Skeletal muscle tissue (tissue), 3 donors: ENCODE measurements at regions not wholly inside any gene's neighbourhood (a gene's known extent, or its start where the extent isn't known, plus 50 kb on each side); places are given as distances from the start of the nearest gene placed in this dataset.

Experiments
- H3K27ac ChIP-seq: one replicate; pipeline ENCODE4 v1.7.0; 2013; ENCODE audit warnings: mild to moderate bottlenecking, low read depth, low read length, inconsistent platforms
- H3K27me3 ChIP-seq, 3 donors: one replicate each; pipeline ENCODE4 v1.7.0; 2013; ENCODE audit warnings: low read length in 3 of 3; ENCODE audit not compliant: control insufficient read depth in 3 of 3, insufficient read depth in 3 of 3
- H3K36me3 ChIP-seq, 3 donors: one replicate each; pipeline ENCODE4 v1.7.0; 2013; ENCODE audit warnings: low read length in 3 of 3; ENCODE audit not compliant: control insufficient read depth in 3 of 3, insufficient read depth in 3 of 3
- H3K4me1 ChIP-seq, 3 donors: one replicate each; pipeline ENCODE4 v1.7.0; 2013; ENCODE audit warnings: low read length in 3 of 3, mild to moderate bottlenecking in 3 of 3; ENCODE audit not compliant: control insufficient read depth in 3 of 3, insufficient read depth in 3 of 3
- H3K4me3 ChIP-seq, 3 donors: one replicate each; pipeline ENCODE4 v1.7.0; 2013; ENCODE audit warnings: low read length in 3 of 3
- H3K9ac ChIP-seq, 3 donors: one replicate each; pipeline ENCODE4 v1.7.0; 2013; ENCODE audit warnings: low read length in 3 of 3, mild to moderate bottlenecking in 3 of 3, moderate library complexity in 2 of 3, low read depth in 1 of 3
- H3K9me3 ChIP-seq, 3 donors: one replicate each; pipeline ENCODE4 v1.7.0; 2013; ENCODE audit warnings: low read length in 3 of 3; ENCODE audit not compliant: control insufficient read depth in 3 of 3
- donor health status: Osteomylitis.

GRCh38 chr3:31450345-31450744 is 82.4 kb upstream of the STT3B start:
- Histone ChIP-seq H3K4me3 (no peak overlapping the region), H3K9me3 (no peaks in the 10 kb centered on the region), H3K9ac (no peak overlapping the region), H3K27me3 (no peaks in the 10 kb centered on the region), H3K4me1 (no peaks in the 10 kb centered on the region), H3K27ac (no peak overlapping the region), H3K36me3 (no peaks in the 10 kb centered on the region)

DNA sequence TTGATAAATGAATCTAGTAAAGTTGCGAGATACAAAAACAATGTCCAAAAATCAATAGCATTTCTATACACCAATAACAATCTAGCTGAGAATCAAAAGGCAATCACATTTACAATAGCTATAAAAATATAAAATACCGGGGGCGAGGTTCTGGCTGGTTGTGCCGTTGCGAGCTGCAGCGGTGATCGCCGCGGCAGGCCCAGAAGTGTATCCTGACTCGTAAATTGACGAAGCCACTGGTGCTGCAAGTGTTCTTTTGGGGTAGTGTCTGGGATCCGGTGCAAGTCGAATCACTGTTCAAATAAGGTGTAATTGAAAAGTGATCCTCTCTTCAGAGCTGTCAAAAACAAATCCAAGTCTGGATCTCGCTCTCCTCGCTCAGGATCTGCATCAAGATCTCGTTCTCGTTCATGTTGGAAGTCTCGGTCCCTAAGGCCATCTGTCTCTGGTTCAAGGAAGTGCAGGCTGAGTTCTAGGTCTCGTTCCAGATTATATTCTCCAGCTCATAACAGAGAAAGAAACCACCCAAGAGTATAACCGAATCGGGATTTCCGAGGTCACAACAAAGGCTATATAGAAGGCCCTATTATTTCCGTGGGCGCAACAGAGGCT is 80.1 kb upstream of the STT3B start:
- H3K27ac ChIP-seq = no peak overlapping the region
- no peaks in the 10 kb centered on the region for H3K4me1 ChIP-seq
- H3K9me3 ChIP-seq = no peaks in the 10 kb centered on the region
- H3K27me3 ChIP-seq = no peaks in the 10 kb centered on the region
- H3K4me3 ChIP-seq = no peak overlapping the region
- no peaks in the 10 kb centered on the region for H3K36me3 ChIP-seq
- H3K9ac ChIP-seq = no peak overlapping the region

DNA sequence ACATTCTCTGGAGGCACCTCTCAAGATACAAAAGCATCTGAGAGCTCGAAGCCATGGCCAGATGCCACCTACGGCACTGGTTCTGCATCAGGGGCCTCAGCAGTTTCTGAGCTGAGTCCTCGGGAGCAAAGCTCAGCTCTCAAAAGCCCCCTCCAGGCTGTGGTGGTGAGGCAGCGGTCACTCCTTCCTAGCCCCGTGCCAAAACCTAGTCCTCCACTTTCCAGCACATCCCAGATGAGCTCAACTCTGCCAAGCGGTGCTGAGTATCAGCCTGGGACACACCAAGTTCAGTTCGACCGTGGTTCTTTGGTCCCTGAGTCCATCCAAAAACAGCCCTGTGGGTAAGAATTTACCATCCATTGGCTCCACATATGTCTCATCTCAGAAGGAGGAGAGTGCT is 79.3 kb upstream of the STT3B start:
- Histone ChIP-seq H3K36me3 (no peaks in the 10 kb centered on the region), H3K27ac (no peak overlapping the region), H3K9me3 (no peaks in the 10 kb centered on the region), H3K9ac (no peak overlapping the region), H3K4me1 (no peaks in the 10 kb centered on the region), H3K4me3 (no peak overlapping the region), H3K27me3 (no peaks in the 10 kb centered on the region)

DNA sequence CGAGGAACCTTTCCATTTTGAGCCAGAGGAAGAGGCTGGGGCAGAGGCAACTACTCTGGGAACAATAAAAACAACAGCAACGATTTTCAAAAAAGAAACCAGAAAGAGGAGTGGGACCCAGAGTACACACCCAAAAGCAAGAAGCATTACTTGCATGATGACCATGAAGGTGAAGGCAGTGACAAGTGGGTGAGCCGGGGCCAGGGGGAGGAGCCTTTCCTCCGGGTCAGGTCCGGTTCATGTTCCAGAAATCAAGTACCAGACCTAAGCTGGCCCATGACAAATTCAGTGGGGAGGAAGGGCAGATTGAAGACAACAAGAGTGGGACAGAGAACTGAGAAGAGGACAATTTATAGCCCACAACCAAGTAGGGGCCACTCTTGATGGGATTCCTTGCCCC is 77.2 kb upstream of the STT3B start:
- no peaks in the 10 kb centered on the region for H3K4me1 ChIP-seq
- no peaks in the 10 kb centered on the region for H3K36me3 ChIP-seq
- no peak overlapping the region for H3K9ac ChIP-seq
- peaks cover 0 to 1% (median 0%) of the 10 kb centered on the region in 3 donors for H3K9me3 ChIP-seq
- H3K27ac ChIP-seq = no peak overlapping the region
- no peaks in the 10 kb centered on the region for H3K27me3 ChIP-seq
- H3K4me3 ChIP-seq = no peak overlapping the region

- H3K9me3 ChIP-seq = peaks cover 0 to 2% (median 0%) of the 10 kb centered on the region in 3 donors
- no peaks in the 10 kb centered on the region for H3K27me3 ChIP-seq
- H3K9ac ChIP-seq = no peak overlapping the region
Observed at GRCh38 chr3:31456373-31456772, 76.4 kb upstream of the STT3B start.

DNA sequence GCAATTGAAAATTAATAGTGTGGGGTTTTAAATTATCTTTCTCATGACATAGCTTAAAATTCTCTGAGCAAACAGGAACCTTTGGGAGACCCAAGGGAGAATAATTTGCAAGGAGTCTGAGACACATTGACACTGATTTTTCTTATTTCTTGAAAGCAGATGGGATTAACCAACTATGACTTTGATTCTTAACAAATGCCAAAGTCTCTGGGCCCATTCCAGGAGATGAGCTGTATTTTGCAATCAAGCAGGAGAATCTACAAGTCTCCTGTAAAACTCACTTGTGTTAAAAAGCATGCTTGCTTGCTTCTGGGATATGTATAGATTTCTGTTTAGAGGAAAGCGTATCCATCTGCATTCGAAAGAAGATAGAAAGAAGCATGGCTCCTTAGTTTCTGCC is 71.3 kb upstream of the STT3B start:
- H3K36me3 ChIP-seq = no peaks in the 10 kb centered on the region
- H3K27me3 ChIP-seq = no peaks in the 10 kb centered on the region
- no peaks in the 10 kb centered on the region for H3K4me1 ChIP-seq
- H3K9ac ChIP-seq = no peak overlapping the region
- no peak overlapping the region for H3K27ac ChIP-seq
- peaks cover 0 to 2% (median 0%) of the 10 kb centered on the region in 3 donors for H3K9me3 ChIP-seq
- no peak overlapping the region for H3K4me3 ChIP-seq

More at GRCh38 chr3:31456373-31456772, 76.4 kb upstream of the STT3B start:
- Histone ChIP-seq H3K4me1 (no peaks in the 10 kb centered on the region), H3K4me3 (no peak overlapping the region), H3K36me3 (no peaks in the 10 kb centered on the region), H3K27ac (no peak overlapping the region)

GRCh38 chr3:31462050-31462569 is 70.6 kb upstream of the STT3B start:
- no peak overlapping the region for H3K9ac ChIP-seq
- no peaks in the 10 kb centered on the region for H3K36me3 ChIP-seq
- H3K27ac ChIP-seq = no peak overlapping the region
- no peaks in the 10 kb centered on the region for H3K27me3 ChIP-seq
- no peak overlapping the region for H3K4me3 ChIP-seq
- peaks cover 0 to 2% (median 0%) of the 10 kb centered on the region in 3 donors for H3K9me3 ChIP-seq
- no peaks in the 10 kb centered on the region for H3K4me1 ChIP-seq

- H3K9me3 ChIP-seq = no peaks in the 10 kb centered on the region
- no peak overlapping the region for H3K4me3 ChIP-seq
- no peaks in the 10 kb centered on the region for H3K36me3 ChIP-seq
- no peak overlapping the region for H3K27ac ChIP-seq
- no peak overlapping the region for H3K9ac ChIP-seq
- H3K4me1 ChIP-seq = no peaks in the 10 kb centered on the region
- no peaks in the 10 kb centered on the region for H3K27me3 ChIP-seq
Observed at GRCh38 chr3:31465999-31466398, 66.7 kb upstream of the STT3B start.

- Histone ChIP-seq H3K27me3 (no peaks in the 10 kb centered on the region), H3K27ac (no peak overlapping the region), H3K9me3 (no peaks in the 10 kb centered on the region), H3K4me3 (no peak overlapping the region), H3K9ac (no peak overlapping the region), H3K4me1 (no peaks in the 10 kb centered on the region), H3K36me3 (no peaks in the 10 kb centered on the region)
Observed at GRCh38 chr3:31466866-31467265, 65.9 kb upstream of the STT3B start.

GRCh38 chr3:31468433-31468832 is 64.3 kb upstream of the STT3B start:
- Histone ChIP-seq H3K36me3 (no peaks in the 10 kb centered on the region), H3K4me3 (no peak overlapping the region), H3K9me3 (no peaks in the 10 kb centered on the region), H3K27ac (no peak overlapping the region), H3K27me3 (no peaks in the 10 kb centered on the region), H3K9ac (no peak overlapping the region), H3K4me1 (no peaks in the 10 kb centered on the region)
